ENCODE measurements at regions not wholly inside any gene's neighbourhood (a gene's known extent, or its start where the extent isn't known, plus 50 kb on each side); places are given as distances from the start of the nearest gene placed in this dataset.

DNA sequence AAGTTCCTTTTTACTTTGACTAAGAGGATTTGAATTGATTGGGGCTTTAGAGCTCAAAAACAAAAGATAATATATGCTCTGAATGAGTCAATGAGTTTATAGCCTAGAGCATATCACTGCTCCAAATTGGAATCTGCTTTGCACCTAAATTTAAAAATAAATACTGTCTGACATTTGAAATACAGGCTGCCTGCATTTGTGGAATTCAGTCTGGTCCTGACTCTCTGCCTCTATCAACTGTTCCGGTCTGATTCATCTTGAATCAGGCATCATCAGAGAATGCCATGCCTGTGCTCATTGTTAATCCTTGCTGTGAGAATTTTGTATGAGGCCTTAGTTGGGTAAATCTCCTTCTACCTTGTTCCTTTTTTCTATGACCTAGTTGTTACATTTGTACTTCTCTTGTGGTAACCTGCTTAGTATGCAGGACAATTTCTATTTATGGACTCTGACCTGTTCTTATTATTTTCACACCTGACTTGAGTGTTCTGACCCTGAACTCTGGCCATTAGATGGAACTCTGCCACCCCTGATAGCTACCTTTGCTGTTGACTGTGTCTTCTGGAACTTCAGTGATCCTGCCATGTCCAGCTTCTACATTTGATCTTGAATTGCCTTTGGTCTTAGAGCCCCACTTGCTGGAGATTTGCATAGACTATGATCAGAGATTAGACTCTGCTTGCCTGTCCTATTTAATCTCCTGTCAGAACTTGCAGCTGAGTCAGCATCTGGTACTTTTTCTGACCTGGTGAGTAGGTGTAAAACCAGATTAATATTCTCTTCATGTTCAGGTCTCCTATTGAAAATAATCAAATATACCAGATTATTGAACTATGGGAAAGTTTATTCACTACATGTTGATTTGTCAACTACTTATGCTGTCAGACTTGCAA is 442.7 kb upstream of the HS3ST5 start:
- intact Hi-C loops (cut with DNase I) = no loop called here
- DNase-seq (ENCODE audit: low spot score) = no peak

DNA sequence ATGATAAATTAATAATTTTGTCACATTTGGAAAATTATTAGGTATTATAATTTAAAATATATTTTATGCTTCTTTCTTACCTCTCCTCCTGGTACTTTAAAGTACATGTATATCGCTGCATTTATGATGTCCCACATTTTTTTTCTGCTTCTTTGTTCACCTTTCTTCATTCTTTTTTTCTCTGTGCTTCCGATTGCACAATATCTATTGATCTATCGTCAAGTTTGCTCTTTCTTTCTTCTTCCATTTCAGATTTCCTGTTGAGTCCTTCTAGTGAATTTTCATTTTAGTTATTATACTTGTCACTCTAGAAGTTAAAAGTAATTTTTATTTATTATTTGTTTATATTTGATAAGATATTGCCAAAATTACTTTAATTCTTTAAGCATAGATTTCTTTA is 441.0 kb upstream of the HS3ST5 start:
- intact Hi-C loops (cut with DNase I) = no loop called here
- no peak for DNase-seq (ENCODE audit: low spot score)

DNA sequence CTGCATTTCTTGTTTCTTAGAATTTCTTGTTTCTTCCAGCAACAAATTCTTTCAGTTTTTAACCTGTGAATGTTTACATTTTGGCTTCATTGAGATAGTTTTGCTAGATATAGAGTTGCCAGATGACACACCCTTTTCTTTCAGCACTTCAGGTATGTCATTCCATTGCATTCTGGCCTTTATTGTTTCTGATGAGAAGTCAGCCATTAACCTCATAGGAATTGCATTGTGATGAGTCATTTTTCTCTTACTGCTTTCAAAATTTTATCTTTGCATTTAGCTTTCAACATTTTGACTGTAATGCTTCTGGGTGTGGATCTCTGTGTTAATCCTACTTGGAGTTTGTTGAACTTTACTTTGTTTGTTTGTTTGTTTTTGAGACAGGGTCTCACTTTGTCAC is 440.3 kb upstream of the HS3ST5 start:
- no peak for DNase-seq (ENCODE audit: low spot score)
- intact Hi-C loops (cut with DNase I) = no loop called here

DNA sequence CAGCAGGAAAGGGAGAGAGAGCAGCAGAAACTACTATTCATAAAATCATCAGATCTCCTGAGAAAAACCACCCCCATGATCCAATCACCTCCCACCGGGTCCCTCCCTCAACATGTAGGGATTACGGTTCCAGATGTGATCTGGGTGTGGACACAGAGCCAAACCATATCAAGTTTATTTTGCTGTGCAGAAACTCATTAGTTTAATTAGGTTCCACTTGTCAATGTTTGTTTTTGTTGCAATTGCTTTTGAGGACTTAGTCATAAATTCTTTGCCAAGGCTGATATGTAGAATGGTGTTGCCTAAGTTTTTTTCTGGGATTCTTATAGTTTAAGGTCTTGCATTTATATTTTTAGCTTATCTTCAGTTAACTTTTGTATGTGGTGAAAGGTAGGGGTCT is 422.0 kb upstream of the HS3ST5 start:
- no peak for DNase-seq (ENCODE audit: low spot score)
- intact Hi-C loops (cut with DNase I) = no loop called here

DNA sequence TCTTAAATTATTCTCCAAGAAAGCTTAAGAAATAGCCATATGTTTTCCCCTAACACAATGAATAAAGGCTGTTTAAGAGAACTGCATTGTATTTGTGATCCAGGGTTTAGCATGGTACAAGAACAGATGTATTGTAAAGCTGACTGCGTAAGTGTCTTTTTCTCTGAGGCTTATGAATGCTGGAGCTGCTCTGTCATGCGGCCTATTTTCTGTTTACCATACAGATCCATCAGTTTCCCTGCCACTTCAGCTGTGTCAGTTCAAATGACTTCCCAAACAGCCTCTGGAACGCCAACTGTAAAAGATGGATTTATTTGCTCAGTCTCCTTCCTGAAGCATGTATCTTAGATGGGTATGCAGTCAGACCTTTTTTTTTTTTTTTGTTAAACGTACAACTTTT is 419.3 kb upstream of the HS3ST5 start:
- no peak for DNase-seq (ENCODE audit: low spot score)
- intact Hi-C loops (cut with DNase I) = no loop called here

DNA sequence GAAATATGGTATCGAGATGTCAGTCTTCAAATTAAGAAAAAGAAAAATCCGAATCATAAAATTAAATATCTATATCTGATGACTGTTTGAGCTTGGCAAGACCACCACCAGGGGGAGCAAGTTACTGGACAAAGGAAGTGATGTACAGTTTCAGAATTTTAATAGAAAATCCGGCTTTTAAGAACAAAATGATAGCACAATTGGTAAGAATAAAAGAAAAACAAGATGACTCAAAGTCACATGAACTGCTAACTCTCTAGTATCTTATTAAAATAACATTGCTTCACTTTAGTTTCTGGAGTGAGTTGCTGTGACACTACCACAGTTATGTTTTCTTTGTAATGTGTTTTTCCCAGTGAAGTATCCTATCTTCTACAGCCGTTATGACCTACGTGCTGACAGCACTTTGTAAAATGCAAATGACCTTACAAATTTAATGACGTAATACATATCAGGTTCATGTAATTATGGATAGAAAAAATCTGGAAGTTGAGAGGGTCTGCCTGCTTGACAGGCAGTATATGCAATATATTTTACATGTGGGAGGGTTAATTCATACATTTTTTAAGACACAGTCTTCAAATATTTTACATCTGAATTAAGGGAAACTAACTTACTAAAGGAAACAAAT is 405.3 kb upstream of the HS3ST5 start:
- intact Hi-C loops (cut with DNase I) = no loop called here
- DNase-seq (ENCODE audit: low spot score) = no peak

DNA sequence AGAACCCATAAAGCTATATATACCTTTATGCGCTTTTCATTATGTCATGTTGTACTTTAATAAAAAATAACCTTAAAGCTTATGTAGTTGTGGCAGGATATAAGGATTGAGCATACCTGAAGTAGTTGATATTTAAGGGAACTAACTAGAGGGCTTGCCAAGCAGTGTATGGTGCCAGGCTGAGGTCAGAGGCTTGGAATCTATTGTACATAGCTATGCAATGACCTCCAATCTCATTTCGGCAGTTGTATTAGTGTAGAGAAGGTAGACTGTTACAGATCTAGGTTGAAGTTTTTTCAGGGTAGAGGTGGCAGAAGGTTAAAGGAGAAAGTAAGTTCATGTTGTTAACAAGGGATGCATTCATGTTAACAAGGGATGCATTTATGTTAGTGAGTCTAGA is 397.7 kb upstream of the HS3ST5 start:
- no peak for DNase-seq (ENCODE audit: low spot score)
- intact Hi-C loops (cut with DNase I) = no loop called here

DNA sequence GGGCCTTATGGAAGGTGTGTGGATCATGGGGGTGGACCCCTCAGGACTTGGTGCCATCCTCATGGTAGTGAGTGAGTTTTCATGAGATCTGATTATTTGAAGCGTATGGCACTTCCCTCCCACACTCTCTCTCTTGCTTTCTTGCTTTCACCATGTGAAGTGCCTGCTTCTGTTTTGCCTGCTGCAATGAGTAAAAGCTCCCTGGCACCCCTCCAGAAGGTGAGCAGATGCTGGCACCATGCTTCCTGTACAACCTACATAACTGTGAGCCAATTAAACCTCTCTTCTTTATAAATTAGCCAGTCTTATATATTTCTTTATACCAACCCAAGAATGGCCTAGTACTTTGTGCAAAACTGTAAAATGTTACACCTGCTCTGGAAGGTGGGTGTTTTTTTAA is 396.8 kb upstream of the HS3ST5 start:
- intact Hi-C loops (cut with DNase I) = no loop called here
- no peak for DNase-seq (ENCODE audit: low spot score)

DNA sequence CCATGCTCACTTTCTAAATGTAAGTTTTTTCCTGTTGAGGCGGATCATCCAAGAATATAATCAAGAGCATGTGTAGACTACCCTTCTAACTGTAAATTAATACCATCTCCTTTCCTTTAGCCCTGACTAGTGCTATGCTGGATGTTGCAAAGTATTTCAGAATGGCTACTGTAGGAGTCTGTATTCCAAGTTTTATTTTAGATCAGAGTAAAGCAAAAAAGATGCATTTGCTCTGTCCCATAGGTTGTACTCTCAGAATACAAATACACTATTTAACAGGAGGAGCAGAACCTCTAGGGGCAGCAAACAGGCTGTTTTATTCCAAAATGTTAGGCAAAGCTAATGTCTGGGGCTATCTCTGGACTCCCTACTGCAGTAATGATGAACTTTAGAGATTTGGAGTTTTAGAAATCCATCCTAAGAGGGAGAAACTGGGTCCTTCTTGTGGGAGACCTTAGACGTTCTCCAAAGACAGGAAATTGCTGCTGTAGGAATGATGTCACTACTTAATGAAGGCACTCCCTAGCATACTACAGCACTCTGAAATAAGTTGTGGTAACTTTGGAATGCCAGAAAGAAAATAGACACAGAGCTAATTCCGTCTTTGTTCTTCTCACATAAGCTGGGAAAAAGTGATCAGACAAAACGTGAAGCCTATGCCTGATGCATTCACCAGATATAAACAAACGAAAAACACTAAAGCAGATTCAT is 392.4 kb upstream of the HS3ST5 start:
- no peak for DNase-seq (ENCODE audit: low spot score)
- intact Hi-C loops (cut with DNase I) = no loop called here

DNA sequence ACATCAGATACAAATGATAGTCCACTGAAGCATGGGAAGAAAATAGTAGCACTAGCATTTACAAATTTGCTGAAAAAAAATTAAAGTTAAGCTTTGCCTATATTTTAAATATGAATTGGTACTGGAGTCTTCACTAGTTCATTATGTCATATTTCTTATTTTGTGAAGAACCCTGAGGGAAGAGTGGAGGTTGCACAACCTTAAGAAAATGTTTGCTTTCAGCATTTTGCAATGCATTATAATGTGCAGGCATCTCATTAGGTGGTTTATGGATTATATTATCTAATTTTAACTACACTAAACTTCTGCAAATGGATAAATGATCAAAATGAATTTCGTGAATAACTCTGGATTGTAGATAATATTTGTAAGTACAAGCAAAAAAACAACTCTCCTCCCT is 390.8 kb upstream of the HS3ST5 start:
- intact Hi-C loops (cut with DNase I) = no loop called here

DNA sequence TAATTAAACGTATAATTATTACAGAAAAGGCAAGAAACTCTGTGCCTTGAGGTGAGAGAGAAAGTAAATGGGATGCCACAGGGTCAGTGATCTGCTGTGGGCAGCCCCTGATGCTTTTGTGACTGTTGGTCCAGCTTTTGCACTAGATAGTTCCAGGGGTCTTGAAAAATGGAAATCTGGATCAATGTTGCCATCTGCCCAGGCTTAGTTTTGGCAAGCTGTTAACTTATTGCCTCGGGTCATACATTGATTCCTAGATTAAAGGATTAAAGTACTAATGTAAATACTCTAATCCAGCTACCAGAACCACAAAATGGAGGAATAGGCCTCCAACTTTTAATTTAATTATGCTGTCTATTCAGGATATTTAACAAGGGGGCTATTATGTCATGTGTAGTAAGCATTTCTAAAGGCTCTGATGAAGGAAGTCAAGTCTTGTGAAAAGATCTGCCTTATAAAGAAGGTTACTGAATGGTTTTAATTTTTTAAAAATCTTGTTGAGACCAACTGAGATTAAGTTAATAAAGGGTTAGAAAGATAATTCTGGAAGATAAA is 376.0 kb upstream of the HS3ST5 start:
- intact Hi-C loops (cut with DNase I) = no loop called here
- no peak for DNase-seq (ENCODE audit: low spot score)

More for the DNA sequence above, 390.8 kb upstream of the HS3ST5 start:
- DNase-seq (ENCODE audit: low spot score) = no peak

DNA sequence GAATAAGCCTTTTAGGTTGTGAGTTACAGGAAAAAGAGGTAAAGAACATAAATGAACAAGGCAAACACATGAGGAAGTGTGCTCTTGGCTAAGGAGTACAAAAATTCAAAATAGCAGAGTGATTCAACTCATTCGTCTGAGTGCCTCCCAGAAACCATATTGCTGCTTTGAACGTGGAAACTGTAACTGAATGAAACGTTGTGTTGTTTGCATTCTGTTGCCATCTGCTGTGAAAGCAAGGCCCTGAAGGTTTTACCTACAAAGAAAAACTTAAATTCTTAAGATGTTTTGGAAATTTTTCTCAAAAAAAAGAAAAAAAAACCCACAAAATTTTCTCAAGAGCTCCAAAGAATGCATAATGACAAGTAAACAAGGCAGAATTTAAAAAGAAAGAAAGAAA is 375.4 kb upstream of the HS3ST5 start:
- intact Hi-C loops (cut with DNase I) = no loop called here

DNA sequence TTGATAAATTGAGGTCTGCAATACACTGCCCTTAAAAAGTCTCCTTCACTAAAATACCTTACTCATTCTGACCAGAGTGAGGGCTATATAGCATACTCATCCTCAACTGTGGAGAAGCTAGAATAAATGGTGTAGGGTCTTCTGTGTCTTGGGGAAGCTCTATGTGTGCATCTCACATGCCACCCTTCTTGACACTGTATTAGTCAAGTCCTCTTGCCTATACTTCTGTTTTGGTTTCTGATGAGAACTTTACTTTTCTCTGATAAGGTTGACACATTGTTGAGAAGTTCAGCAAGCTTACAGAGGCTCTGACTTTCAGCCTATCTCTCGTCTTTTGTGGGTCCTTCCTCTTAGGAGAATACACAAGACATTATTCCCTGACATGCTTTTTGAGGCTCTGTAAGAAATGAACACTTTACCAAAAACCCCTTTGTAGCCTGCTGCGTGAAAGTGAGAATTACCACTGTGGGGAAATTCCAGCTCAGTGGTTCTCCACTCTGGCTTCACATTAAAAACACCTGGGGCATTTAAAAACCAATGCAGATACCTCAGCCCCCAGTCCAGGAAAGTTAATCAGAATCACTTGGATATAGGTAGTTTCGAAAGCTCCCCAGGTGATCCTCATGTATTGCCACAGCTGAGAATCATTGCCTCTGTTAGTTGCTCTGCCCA is 372.1 kb upstream of the HS3ST5 start:
- intact Hi-C loops (cut with DNase I) = no loop called here
- no peak for DNase-seq (ENCODE audit: low spot score)

More for the DNA sequence above, 375.4 kb upstream of the HS3ST5 start:
- no peak for DNase-seq (ENCODE audit: low spot score)

DNA sequence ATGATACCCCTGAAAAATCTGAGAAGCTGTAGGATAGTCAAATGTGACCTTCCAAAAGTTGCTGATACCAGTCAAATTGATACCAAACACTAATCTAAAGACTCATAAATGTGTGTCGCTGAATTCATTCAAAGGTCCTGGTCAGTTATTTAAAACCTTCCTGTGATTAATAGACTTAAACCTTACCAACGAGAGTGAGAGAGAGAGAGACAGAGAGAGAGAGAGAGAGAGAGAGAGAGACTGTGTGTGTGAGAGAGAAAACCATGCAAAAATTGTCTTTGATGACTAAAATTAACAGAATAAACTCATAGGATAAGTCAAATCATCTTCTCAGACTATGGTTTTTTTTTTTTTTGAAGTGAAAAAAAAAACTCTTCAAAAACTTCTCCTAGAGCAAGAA is 370.9 kb upstream of the HS3ST5 start:
- DNase-seq (ENCODE audit: low spot score) = no peak
- intact Hi-C loops (cut with DNase I) = no loop called here

DNA sequence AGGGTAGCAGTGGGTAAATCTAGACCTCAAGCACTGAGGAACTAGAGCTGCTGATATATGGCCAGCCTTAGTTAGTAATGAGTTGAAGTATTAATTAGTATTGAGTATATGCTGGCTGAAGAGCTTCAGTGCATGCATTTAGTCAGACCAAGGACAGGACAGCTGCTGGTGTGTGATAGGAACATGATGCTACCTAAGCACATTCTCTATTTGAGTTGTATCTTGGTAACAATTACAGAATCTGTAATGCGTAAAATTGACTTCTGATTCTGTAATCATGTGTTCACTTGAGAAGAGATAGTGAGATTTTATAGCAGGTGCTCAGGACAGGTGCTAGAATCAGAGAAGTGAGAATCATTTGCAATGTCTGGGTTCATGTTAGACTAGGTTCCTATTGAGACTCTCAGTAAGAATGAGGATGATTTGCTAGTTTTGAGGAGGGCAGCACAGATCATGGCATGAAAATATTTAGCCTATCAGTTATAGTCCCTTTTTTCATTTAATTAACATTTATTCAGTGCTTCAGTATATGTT is 369.4 kb upstream of the HS3ST5 start:
- no peak for DNase-seq (ENCODE audit: low spot score)
- intact Hi-C loops (cut with DNase I) = no loop called here

DNA sequence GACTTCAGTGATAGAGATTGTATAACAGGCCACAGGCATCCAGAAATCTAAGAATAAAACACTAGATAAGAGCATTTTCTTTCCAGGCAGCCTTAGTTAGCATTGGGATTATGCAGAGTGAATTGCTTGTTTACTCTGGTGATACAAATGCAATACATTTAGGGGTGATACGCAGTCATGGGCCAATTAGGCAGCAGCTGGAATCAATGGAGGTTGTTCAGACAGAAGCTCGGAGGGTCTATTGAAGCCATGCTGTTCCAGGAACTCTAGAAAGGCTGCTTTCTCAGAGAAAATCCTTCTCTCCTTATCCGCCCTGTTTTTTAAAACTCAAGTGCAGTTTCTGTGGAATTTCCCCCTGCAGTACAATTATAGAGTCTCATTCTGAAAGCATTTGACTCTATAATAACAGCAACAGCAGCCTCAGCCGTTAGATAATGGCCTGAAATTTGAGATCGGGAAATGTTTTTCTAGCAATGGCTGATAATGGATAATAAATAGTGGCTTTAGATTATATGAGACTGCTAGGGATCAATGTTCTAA is 364.3 kb upstream of the HS3ST5 start:
- no peak for DNase-seq (ENCODE audit: low spot score)
- intact Hi-C loops (cut with DNase I) = no loop called here

DNA sequence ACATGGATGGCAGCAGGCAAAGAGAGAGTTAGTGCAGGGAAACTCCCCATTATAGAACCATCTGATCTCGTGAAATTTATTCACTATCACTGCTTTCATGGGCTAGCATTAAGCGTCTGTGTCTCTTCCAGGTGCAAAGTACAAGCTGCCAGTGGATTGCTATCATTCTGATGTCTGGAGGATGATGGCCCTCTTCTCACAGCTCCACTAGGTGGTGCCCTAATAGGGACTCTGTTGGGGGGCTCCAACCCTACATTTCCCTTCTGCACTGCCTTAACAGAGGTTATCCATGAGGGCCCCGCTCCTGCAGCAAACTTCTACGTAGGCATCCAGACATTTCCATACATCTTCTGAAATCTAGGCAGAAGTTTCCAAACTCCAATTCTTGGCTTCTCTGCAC is 347.8 kb upstream of the HS3ST5 start:
- intact Hi-C loops (cut with DNase I) = no loop called here
- no peak for DNase-seq (ENCODE audit: low spot score)

DNA sequence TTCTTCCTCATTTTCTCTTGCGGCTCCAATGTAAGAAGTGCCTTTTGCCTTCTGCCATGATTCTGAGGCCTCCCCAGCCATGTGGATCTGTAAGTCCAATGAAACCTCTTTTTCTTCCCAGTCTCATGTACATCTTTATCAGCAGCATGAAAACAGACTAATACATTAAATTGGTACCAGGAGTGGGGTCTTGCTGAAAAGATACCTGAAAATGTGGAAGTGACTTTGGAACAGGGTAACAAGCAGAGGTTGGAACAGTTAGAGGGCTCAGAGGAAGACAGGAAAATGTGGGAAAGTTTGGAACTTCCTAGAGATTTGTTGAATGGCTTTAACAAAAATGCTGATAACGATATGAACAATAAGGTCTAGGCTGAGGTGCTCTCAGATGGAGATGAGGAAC is 316.7 kb upstream of the HS3ST5 start:
- no peak for DNase-seq (ENCODE audit: low spot score)
- intact Hi-C loops (cut with DNase I) = no loop called here

DNA sequence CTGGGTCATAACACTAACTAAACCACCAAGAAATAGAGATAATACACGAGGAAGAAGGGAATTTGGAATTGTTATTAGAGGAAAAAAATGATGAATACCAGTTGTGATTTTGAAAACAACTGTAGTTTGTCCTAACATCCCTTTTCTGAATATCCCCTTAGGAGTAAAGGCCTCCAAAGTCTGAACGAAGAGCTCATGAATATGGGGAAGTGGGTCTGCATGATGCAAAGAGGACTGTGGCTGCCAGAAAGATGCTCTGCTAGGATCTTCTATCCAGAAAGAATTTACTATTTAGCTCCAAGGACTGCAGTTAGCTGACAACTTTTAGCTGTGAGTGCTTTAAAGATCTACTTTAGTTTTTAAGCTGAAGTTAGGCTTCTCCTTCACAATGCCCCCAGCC is 308.8 kb upstream of the HS3ST5 start:
- intact Hi-C loops (cut with DNase I) = no loop called here
- no peak for DNase-seq (ENCODE audit: low spot score)
